Panc1 (cell line): ENCODE measurements at regions not wholly inside any gene's neighbourhood (a gene's known extent, or its start where the extent isn't known, plus 50 kb on each side); places are given as distances from the start of the nearest gene placed in this dataset.

Source experiments
- POLR2AphosphoS5 ChIP-seq: IDR thresholded peaks from 2 replicates; pipeline ENCODE4 v1.6.1; 2012; ENCODE audit warnings: mild to moderate bottlenecking, low read depth, low read length, moderate library complexity
- TF ChIP-seq, protein P1 (sequence below): fragments of 450-650 bp; IDR thresholded peaks from 2 replicates; pipeline ENCODE4 v1.5.1; 2017; ENCODE audit warnings: mild to moderate bottlenecking

DNA sequence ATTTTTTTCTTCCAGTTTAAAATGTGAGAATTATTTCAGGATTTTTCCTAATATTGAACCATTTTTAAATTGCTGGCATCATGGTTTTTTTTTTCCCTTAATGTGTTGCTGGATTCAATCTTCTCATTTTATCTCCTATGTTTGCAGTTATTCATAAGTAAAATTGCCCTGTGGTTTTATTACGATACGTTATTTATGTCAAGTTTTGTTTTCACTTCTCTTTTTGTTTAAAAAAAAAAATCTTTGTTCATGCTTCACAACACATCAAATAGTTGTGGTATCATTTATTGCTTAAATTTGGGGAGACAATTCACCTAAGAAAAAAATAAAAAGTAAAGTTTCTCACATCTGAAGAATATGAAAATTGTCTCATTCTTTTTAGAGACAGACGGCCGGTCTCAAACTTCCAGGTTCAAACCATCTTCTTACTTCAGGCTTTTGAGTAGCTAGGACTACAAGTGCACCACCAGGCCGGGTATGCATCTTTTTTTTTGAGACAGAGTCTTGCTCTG lies 239.3 kb upstream of the ID4 start:
- TF ChIP-seq, protein P1, sequence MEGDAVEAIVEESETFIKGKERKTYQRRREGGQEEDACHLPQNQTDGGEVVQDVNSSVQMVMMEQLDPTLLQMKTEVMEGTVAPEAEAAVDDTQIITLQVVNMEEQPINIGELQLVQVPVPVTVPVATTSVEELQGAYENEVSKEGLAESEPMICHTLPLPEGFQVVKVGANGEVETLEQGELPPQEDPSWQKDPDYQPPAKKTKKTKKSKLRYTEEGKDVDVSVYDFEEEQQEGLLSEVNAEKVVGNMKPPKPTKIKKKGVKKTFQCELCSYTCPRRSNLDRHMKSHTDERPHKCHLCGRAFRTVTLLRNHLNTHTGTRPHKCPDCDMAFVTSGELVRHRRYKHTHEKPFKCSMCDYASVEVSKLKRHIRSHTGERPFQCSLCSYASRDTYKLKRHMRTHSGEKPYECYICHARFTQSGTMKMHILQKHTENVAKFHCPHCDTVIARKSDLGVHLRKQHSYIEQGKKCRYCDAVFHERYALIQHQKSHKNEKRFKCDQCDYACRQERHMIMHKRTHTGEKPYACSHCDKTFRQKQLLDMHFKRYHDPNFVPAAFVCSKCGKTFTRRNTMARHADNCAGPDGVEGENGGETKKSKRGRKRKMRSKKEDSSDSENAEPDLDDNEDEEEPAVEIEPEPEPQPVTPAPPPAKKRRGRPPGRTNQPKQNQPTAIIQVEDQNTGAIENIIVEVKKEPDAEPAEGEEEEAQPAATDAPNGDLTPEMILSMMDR, result no peak
- no peak for TF ChIP-seq POLR2AphosphoS5
